ENCODE measurements at regions not wholly inside any gene's neighbourhood (a gene's known extent, or its start where the extent isn't known, plus 50 kb on each side); places are given as distances from the start of the nearest gene placed in this dataset.

- no peak for DNase-seq (ENCODE audit: extremely low read depth, low read depth)
Measured at GRCh38 chr10:4546500-4546899, 279.5 kb upstream of the AKR1E2 start.

GRCh38 chr10:4545062-4545461 is 280.9 kb upstream of the AKR1E2 start:
- no peak for DNase-seq (ENCODE audit: extremely low read depth, low read depth)

GRCh38 chr10:4543938-4544533 is 282.0 kb upstream of the AKR1E2 start:
- no peak for DNase-seq (ENCODE audit: extremely low read depth, low read depth)

- DNase-seq (ENCODE audit: extremely low read depth, low read depth): peak; percentile 16
Measured at GRCh38 chr10:4541292-4541691, 284.7 kb upstream of the AKR1E2 start.

- no peak for DNase-seq (ENCODE audit: extremely low read depth, low read depth)
Measured at GRCh38 chr10:4538016-4538415, 288.0 kb upstream of the AKR1E2 start.

- DNase-seq (ENCODE audit: extremely low read depth, low read depth): no peak
Measured at GRCh38 chr10:4535521-4535920, 290.5 kb upstream of the AKR1E2 start.

GRCh38 chr10:4533621-4534020 is 292.4 kb upstream of the AKR1E2 start:
- no peak for DNase-seq (ENCODE audit: extremely low read depth, low read depth)

- DNase-seq (ENCODE audit: extremely low read depth, low read depth): no peak
Measured at GRCh38 chr10:4532976-4533375, 293.0 kb upstream of the AKR1E2 start.

- DNase-seq (ENCODE audit: extremely low read depth, low read depth): no peak
Measured at GRCh38 chr10:4532467-4532866, 293.5 kb upstream of the AKR1E2 start.

GRCh38 chr10:4532011-4532410 is 294.0 kb upstream of the AKR1E2 start:
- no peak for DNase-seq (ENCODE audit: extremely low read depth, low read depth)

- no peak for DNase-seq (ENCODE audit: extremely low read depth, low read depth)
Measured at GRCh38 chr10:4529266-4529665, 296.7 kb upstream of the AKR1E2 start.

- DNase-seq (ENCODE audit: extremely low read depth, low read depth): no peak
Measured at GRCh38 chr10:4527281-4527970, 298.6 kb upstream of the AKR1E2 start.

GRCh38 chr10:4526311-4526731 is 299.7 kb upstream of the AKR1E2 start:
- no peak for DNase-seq (ENCODE audit: extremely low read depth, low read depth)

- no peak for DNase-seq (ENCODE audit: extremely low read depth, low read depth)
Measured at GRCh38 chr10:4525103-4525502, 300.9 kb upstream of the AKR1E2 start.

GRCh38 chr10:4522296-4523000 is 303.6 kb upstream of the AKR1E2 start:
- DNase-seq (ENCODE audit: extremely low read depth, low read depth): no peak

- peak; percentile 12 for DNase-seq (ENCODE audit: extremely low read depth, low read depth)
Measured at GRCh38 chr10:4519658-4520402, 306.2 kb upstream of the AKR1E2 start.

GRCh38 chr10:4517746-4518145 is 308.3 kb upstream of the AKR1E2 start:
- no peak for DNase-seq (ENCODE audit: extremely low read depth, low read depth)

- no peak for DNase-seq (ENCODE audit: extremely low read depth, low read depth)
Measured at GRCh38 chr10:4515721-4516120, 310.3 kb upstream of the AKR1E2 start.

- no peak for DNase-seq (ENCODE audit: extremely low read depth, low read depth)
Measured at GRCh38 chr10:4514445-4515108, 311.4 kb upstream of the AKR1E2 start.

- DNase-seq (ENCODE audit: extremely low read depth, low read depth): peak; percentile 44
Measured at GRCh38 chr10:4512671-4513240, 313.3 kb upstream of the AKR1E2 start.

Measured in NCI-H460 (cell line).